Endodermal cell (in vitro differentiated cells): ENCODE measurements at regions not wholly inside any gene's neighbourhood (a gene's known extent, or its start where the extent isn't known, plus 50 kb on each side); places are given as distances from the start of the nearest gene placed in this dataset.

Experiments
- DNase-seq: peaks from one replicate; pipeline ENCODE4 v3.0.0-alpha.2; 2017
- H3K27ac ChIP-seq: 2 replicates; pipeline ENCODE4 v1.5.1; 2013; ENCODE audit warnings: mild to moderate bottlenecking, low read depth, low read length, moderate library complexity
- H3K27me3 ChIP-seq: 2 replicates; pipeline ENCODE4 v1.6.1; 2013; ENCODE audit warnings: mild to moderate bottlenecking, low read length, moderate library complexity; ENCODE audit not compliant: insufficient read depth, control insufficient read depth, poor library complexity, severe bottlenecking
- H3K36me3 ChIP-seq: 2 replicates; pipeline ENCODE4 v1.7.0; 2013; ENCODE audit warnings: mild to moderate bottlenecking, low read length, moderate library complexity; ENCODE audit not compliant: control insufficient read depth, insufficient read depth
- H3K4me1 ChIP-seq: one replicate; pipeline ENCODE4 v1.7.0; 2013; ENCODE audit warnings: low read length; ENCODE audit not compliant: control insufficient read depth, insufficient read depth
- H3K4me3 ChIP-seq: 2 replicates; pipeline ENCODE4 v1.5.1; 2013; ENCODE audit warnings: mild to moderate bottlenecking, low read length, moderate library complexity
- H3K9ac ChIP-seq: 2 replicates; pipeline ENCODE4 v1.6.1; 2013; ENCODE audit warnings: mild to moderate bottlenecking, low read length, moderate library complexity; ENCODE audit not compliant: poor library complexity, severe bottlenecking; ENCODE audit errors: extremely low read depth
- H3K9me3 ChIP-seq: 2 replicates; pipeline ENCODE4 v1.6.1; 2013; ENCODE audit warnings: mild to moderate bottlenecking, low read length, moderate library complexity; ENCODE audit not compliant: control insufficient read depth
- H3K27ac Mint-ChIP-seq: 2 replicates; pipeline ENCODE4 v1.8.0; 2020; ENCODE audit warnings: mixed read lengths
- H3K27me3 Mint-ChIP-seq: 2 replicates; pipeline ENCODE4 v1.8.0; 2021; ENCODE audit warnings: mild to moderate bottlenecking, mixed read lengths; ENCODE audit not compliant: insufficient read depth
- H3K36me3 Mint-ChIP-seq: 2 replicates; pipeline ENCODE4 v1.8.0; 2020; ENCODE audit warnings: low read depth, mixed read lengths
- H3K4me1 Mint-ChIP-seq: 2 replicates; pipeline ENCODE4 v1.8.0; 2020; ENCODE audit warnings: mixed read lengths
- H3K4me3 Mint-ChIP-seq: 2 replicates; pipeline ENCODE4 v1.8.0; 2020; ENCODE audit warnings: mild to moderate bottlenecking, moderate library complexity, mixed read lengths
- H3K9me3 Mint-ChIP-seq: 2 replicates; pipeline ENCODE4 v1.8.0; 2020; ENCODE audit warnings: mild to moderate bottlenecking, mixed read lengths
- WGBS, 2 experiments: methylation state at CpG; one replicate each; pipeline versions ENCODE4 v1.1.5 to v1.1.7; 2013; ENCODE audit warnings: missing lambda C conversion rate in 2 of 2, mixed read lengths in 1 of 2; ENCODE audit not compliant: insufficient coverage in 1 of 2, insufficient read length in 1 of 2; 5-methylcytosine and 5-hydroxymethylcytosine counted together
- TF ChIP-seq, protein P1 (sequence below): fragments of 200-600 bp; sonication (generic); conservative IDR thresholded peaks from 2 replicates; pipeline ENCODE4 v1.5.0; 2021; ENCODE audit warnings: antibody characterized with exemption, mild to moderate bottlenecking

DNA sequence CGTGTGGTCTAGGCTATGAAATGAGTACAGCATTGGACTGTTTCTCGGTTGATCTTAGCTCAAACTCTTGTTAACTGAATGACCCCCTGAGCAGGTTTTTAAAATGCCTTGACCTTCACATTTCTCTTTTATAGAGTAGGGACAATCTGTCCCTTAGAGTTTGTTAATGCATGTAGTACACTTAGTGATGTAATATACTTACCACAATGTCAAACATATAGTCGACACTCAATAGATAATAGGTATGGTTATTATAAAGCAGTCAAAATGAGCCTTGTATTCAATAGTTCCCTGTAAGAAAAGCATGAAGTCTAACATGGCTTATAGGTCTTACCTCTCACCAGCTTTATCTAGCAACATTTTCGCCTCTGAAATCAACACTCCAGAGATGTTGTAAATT lies 161.0 kb upstream of the RUNX1 start:
- Mint-ChIP-seq H3K36me3 (no peaks in the 10 kb centered on the region), H3K4me3 (no peak overlapping the region), H3K9me3 (no peaks in the 10 kb centered on the region), H3K4me1 (peaks cover 10% of the 10 kb centered on the region), H3K27me3 (no peaks in the 10 kb centered on the region), H3K27ac (no peak overlapping the region)
- no peaks in the 10 kb centered on the region for H3K4me1 ChIP-seq
- TF ChIP-seq, protein P1, sequence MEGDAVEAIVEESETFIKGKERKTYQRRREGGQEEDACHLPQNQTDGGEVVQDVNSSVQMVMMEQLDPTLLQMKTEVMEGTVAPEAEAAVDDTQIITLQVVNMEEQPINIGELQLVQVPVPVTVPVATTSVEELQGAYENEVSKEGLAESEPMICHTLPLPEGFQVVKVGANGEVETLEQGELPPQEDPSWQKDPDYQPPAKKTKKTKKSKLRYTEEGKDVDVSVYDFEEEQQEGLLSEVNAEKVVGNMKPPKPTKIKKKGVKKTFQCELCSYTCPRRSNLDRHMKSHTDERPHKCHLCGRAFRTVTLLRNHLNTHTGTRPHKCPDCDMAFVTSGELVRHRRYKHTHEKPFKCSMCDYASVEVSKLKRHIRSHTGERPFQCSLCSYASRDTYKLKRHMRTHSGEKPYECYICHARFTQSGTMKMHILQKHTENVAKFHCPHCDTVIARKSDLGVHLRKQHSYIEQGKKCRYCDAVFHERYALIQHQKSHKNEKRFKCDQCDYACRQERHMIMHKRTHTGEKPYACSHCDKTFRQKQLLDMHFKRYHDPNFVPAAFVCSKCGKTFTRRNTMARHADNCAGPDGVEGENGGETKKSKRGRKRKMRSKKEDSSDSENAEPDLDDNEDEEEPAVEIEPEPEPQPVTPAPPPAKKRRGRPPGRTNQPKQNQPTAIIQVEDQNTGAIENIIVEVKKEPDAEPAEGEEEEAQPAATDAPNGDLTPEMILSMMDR: no peak
- H3K9me3 ChIP-seq: no peaks in the 10 kb centered on the region
- no peak for DNase-seq
- H3K9ac ChIP-seq: no peak overlapping the region
- no peak overlapping the region for H3K27ac ChIP-seq
- H3K36me3 ChIP-seq: no peaks in the 10 kb centered on the region
- no peaks in the 10 kb centered on the region for H3K27me3 ChIP-seq
- 93 to 100% methylated on average over 3 of the region's 4 CpGs for WGBS, 2 experiments
- H3K4me3 ChIP-seq: no peak overlapping the region

DNA sequence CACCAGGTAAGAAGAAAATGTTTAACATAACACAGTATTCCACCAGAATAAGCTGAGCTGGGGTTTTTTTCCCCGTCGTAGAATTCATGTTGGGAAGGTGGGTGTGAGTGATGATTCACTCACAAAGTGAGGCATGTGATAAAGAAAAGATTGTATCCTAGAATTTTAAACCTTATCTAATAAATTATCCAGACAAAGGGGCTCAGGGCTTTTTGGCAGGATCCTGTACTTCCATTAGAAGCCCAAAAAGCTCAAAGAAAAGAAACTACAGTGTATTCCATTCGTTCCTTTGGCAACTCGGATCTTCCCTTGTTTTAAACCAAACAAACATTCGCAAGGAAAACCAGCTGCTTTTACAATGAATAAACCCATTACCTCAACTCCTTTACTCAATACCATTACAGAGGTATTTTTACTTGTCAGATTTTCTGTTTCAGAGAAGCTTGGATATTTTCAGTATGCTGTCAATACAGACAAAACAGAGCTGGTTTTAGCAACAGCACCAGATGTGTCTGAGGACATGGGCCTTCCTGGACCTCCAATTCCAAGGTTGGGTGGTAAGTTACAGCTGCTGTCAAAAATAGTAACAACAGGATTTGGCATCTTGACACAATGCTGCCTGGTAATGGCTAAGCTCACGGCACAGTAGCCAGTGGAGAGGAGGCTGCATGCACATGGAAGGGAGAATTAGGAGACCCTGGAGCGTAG lies 159.9 kb upstream of the RUNX1 start:
- Mint-ChIP-seq H3K36me3 (no peaks in the 10 kb centered on the region), H3K27me3 (no peaks in the 10 kb centered on the region), H3K4me3 (no peak overlapping the region), H3K9me3 (no peaks in the 10 kb centered on the region), H3K27ac (no peak overlapping the region), H3K4me1 (peaks cover 15% of the 10 kb centered on the region)
- Histone ChIP-seq H3K36me3 (no peaks in the 10 kb centered on the region), H3K4me1 (no peaks in the 10 kb centered on the region), H3K27me3 (no peaks in the 10 kb centered on the region), H3K9me3 (no peaks in the 10 kb centered on the region), H3K27ac (no peak overlapping the region), H3K9ac (no peak overlapping the region), H3K4me3 (no peak overlapping the region)
- TF ChIP-seq, protein P1: no peak
- DNase-seq: no peak
- 91 to 98% methylated on average over 5 of the region's 7 CpGs for WGBS, 2 experiments

DNA sequence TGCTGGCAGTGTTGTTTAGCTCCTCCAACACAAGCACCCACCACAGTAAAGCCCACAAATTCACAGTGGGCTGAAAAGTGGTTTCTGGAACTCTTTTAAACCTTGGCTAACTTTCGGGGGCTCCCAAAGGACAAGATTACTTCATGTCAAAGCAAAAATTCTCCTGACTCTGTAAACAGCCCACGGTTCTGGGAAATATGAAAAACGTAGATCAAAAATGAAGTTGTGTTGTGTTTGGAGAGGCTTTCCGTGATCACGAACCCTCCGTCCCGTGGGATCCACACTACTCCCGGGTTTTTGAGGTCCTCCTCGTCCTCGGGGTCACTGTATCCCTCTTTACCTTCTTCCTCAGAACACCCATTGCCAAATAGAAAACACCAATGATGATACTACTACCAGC lies 159.0 kb upstream of the RUNX1 start:
- Histone ChIP-seq H3K9ac (no peak overlapping the region), H3K4me3 (no peak overlapping the region), H3K4me1 (no peaks in the 10 kb centered on the region), H3K27me3 (no peaks in the 10 kb centered on the region), H3K36me3 (no peaks in the 10 kb centered on the region), H3K9me3 (no peaks in the 10 kb centered on the region), H3K27ac (no peak overlapping the region)
- TF ChIP-seq, protein P1: no peak
- DNase-seq: no peak
- Mint-ChIP-seq H3K27ac (no peak overlapping the region), H3K27me3 (no peaks in the 10 kb centered on the region), H3K4me1 (peaks cover 15% of the 10 kb centered on the region), H3K36me3 (no peaks in the 10 kb centered on the region), H3K9me3 (no peaks in the 10 kb centered on the region), H3K4me3 (no peak overlapping the region)
- 91 to 92% methylated on average over 10 of the region's 10 CpGs for WGBS, 2 experiments
